ENCODE measurements at regions not wholly inside any gene's neighbourhood (a gene's known extent, or its start where the extent isn't known, plus 50 kb on each side); places are given as distances from the start of the nearest gene placed in this dataset.
A peak's percentile ranks its signal among the peaks of the same experiment; 100 is the strongest.

DNA sequence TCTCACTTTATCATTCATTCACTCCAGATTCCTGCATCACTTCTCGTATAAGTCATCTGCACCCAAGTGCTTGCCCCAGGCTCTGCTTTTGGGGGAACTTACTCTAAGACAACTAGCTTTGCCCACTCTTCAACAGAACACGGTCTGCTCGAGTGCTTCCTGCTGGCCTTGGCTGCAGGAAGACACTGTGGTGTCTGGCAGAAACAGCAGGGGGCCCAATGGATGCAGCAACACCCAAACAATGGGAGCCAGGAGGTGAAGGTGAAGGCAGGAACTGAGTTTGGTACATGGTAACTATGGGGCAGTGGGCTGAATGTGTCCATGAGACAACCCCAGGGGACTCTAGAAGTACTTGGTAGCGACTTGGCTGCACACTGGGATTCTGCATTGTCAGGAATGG is 344.0 kb downstream of the REEP3 start (continued):
- TF ChIP-seq ZNF792 (tag by site-specific recombination; IDR thresholded peaks at IDR 0.05) = no peak
- TF ChIP-seq GLI4 (tag by site-specific recombination; IDR thresholded peaks at IDR 0.05) = no peak
- no peak for TF ChIP-seq ZNF837 (tag by site-specific recombination; IDR thresholded peaks at IDR 0.05)
- TF ChIP-seq, protein P1, sequence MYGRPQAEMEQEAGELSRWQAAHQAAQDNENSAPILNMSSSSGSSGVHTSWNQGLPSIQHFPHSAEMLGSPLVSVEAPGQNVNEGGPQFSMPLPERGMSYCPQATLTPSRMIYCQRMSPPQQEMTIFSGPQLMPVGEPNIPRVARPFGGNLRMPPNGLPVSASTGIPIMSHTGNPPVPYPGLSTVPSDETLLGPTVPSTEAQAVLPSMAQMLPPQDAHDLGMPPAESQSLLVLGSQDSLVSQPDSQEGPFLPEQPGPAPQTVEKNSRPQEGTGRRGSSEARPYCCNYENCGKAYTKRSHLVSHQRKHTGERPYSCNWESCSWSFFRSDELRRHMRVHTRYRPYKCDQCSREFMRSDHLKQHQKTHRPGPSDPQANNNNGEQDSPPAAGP (tag by site-specific recombination; IDR thresholded peaks at IDR 0.05) = no peak

DNA sequence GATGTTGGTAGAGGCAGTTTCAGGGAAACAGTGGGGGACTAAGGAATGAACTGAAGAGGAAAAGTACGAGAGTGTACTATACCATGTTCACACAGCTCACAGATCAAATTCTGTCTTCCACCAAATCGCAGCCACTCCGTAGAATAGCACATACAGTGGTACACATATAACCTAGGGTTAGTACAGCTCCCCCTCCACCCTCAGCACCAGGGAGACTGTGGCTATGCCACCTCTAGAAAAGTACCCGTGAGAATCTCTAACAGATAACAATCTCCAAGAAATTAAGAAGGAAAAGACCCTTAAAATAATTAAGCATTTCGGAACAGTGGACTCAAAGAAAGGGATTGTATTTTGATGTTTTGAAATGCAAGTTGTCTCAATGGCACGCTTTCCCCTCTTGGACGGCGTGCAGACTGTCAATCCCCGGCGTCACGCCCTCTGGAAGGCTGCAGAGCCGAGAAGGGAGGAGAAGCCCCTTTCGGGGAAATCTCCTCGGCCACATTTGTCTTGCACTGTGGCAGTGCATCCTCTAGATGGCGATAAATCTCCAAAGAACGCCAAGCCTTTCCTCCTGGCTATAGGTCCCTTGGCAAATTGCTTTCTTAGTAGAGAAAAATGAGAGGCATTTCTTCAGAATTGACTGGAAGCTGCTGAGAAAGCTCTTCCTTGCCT is 345.0 kb downstream of the REEP3 start:
- Histone ChIP-seq H3K36me3 (ENCODE audit: control insufficient read depth in 2 of 2, insufficient read depth in 1 of 2, low read length in 2 of 2) (no peaks in the 10 kb centered on the region), H3K27ac (ENCODE audit: extremely low read depth, low read depth, low read length) (no peak overlapping the region), H3K4me3 (ENCODE audit: low read depth, low read length) (peak overlapping the region; percentile 3; the same call in 1 of the 2 replicates), H3K4me1 (ENCODE audit: control insufficient read depth, insufficient read depth, low read length) (no peaks in the 10 kb centered on the region), H3K9me3 (ENCODE audit: control insufficient read depth, insufficient read depth, low read depth, low read length) (no peaks in the 10 kb centered on the region)
- CTCF ChIA-PET = interaction anchor here (0.6 to 4.6 kb wide), 54 partner anchors 9 to 1290 kb away, joined by 3 to 39 read pairs (median 5); no protein-coding TSS in a partner anchor
- POLR2A ChIA-PET = interaction anchor here (0.7 to 1.3 kb wide), 2 partner anchors 66 to 111 kb away, joined by 4 read pairs; no protein-coding TSS in a partner anchor
- no peak for TF ChIP-seq KLF16 (tag by site-specific recombination; IDR thresholded peaks at IDR 0.05)
- TF ChIP-seq ZNF423 (tag by site-specific recombination; IDR thresholded peaks at IDR 0.05) = no peak
- TF ChIP-seq, protein P2, sequence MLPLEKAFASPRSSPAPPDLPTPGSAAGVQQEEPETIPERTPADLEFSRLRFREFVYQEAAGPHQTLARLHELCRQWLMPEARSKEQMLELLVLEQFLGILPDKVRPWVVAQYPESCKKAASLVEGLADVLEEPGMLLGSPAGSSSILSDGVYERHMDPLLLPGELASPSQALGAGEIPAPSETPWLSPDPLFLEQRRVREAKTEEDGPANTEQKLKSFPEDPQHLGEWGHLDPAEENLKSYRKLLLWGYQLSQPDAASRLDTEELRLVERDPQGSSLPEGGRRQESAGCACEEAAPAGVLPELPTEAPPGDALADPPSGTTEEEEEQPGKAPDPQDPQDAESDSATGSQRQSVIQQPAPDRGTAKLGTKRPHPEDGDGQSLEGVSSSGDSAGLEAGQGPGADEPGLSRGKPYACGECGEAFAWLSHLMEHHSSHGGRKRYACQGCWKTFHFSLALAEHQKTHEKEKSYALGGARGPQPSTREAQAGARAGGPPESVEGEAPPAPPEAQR (tag by site-specific recombination; IDR thresholded peaks at IDR 0.05) = no peak
- TF ChIP-seq ZXDB (tag by site-specific recombination; IDR thresholded peaks at IDR 0.05) = no peak
- no peak for TF ChIP-seq ZBTB21 (tag by site-specific recombination; IDR thresholded peaks at IDR 0.05)
- TF ChIP-seq ZSCAN30 (tag by site-specific recombination; IDR thresholded peaks at IDR 0.05) = no peak
- TF ChIP-seq ZNF776 (tag by site-specific recombination; IDR thresholded peaks at IDR 0.05; ENCODE audit: borderline replicate concordance) = no peak
- TF ChIP-seq ZNF701 (tag by site-specific recombination; IDR thresholded peaks at IDR 0.05) = no peak
- TF ChIP-seq ZNF544 (tag by site-specific recombination; IDR thresholded peaks at IDR 0.05) = no peak
- no peak for TF ChIP-seq PRDM1 (tag by site-specific recombination; IDR thresholded peaks at IDR 0.05)
- TF ChIP-seq, protein P1 (tag by site-specific recombination; IDR thresholded peaks at IDR 0.05) = 0 out of 2 replicates have a peak, but pooled peaks have one; percentile 21
- no peak for TF ChIP-seq ZNF610 (tag by site-specific recombination; IDR thresholded peaks at IDR 0.05; ENCODE audit: borderline replicate concordance)
- TF ChIP-seq ZNF596 (tag by site-specific recombination; IDR thresholded peaks at IDR 0.05) = no peak
- TF ChIP-seq, protein P3, sequence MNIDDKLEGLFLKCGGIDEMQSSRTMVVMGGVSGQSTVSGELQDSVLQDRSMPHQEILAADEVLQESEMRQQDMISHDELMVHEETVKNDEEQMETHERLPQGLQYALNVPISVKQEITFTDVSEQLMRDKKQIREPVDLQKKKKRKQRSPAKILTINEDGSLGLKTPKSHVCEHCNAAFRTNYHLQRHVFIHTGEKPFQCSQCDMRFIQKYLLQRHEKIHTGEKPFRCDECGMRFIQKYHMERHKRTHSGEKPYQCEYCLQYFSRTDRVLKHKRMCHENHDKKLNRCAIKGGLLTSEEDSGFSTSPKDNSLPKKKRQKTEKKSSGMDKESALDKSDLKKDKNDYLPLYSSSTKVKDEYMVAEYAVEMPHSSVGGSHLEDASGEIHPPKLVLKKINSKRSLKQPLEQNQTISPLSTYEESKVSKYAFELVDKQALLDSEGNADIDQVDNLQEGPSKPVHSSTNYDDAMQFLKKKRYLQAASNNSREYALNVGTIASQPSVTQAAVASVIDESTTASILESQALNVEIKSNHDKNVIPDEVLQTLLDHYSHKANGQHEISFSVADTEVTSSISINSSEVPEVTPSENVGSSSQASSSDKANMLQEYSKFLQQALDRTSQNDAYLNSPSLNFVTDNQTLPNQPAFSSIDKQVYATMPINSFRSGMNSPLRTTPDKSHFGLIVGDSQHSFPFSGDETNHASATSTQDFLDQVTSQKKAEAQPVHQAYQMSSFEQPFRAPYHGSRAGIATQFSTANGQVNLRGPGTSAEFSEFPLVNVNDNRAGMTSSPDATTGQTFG (tag by site-specific recombination; IDR thresholded peaks at IDR 0.05; ENCODE audit: borderline replicate concordance) = no peak
- TF ChIP-seq SCRT1 (tag by site-specific recombination; IDR thresholded peaks at IDR 0.05; ENCODE audit: borderline replicate concordance) = no peak
- TF ChIP-seq ZBTB17 (tag by site-specific recombination; IDR thresholded peaks at IDR 0.05) = peak; percentile 34; the same call in 1 of the 2 replicates
- TF ChIP-seq ZNF311 (tag by site-specific recombination; IDR thresholded peaks at IDR 0.05; ENCODE audit: borderline replicate concordance) = no peak
- no peak for TF ChIP-seq ZNF248 (tag by site-specific recombination; IDR thresholded peaks at IDR 0.05)
- TF ChIP-seq ZNF184 (tag by site-specific recombination; IDR thresholded peaks at IDR 0.05) = no peak
- no peak for TF ChIP-seq YY2 (tag by site-specific recombination; IDR thresholded peaks at IDR 0.05)
- TF ChIP-seq ZNF114 (tag by site-specific recombination; IDR thresholded peaks at IDR 0.05) = no peak
- peak; percentile 41; the same call in 1 of the 2 replicates for TF ChIP-seq ZNF341 (tag by site-specific recombination; IDR thresholded peaks at IDR 0.05; ENCODE audit: low read depth)
- no peak for TF ChIP-seq ZNF391 (tag by site-specific recombination; IDR thresholded peaks at IDR 0.05; ENCODE audit: borderline replicate concordance, low read depth)
- no peak for TF ChIP-seq MYNN (tag by site-specific recombination; IDR thresholded peaks at IDR 0.05; ENCODE audit: borderline replicate concordance)
- TF ChIP-seq GFI1B (tag by site-specific recombination; IDR thresholded peaks at IDR 0.05) = no peak
- TF ChIP-seq ZNF24 (tag by site-specific recombination; IDR thresholded peaks at IDR 0.05) = no peak
- TF ChIP-seq, protein P4, sequence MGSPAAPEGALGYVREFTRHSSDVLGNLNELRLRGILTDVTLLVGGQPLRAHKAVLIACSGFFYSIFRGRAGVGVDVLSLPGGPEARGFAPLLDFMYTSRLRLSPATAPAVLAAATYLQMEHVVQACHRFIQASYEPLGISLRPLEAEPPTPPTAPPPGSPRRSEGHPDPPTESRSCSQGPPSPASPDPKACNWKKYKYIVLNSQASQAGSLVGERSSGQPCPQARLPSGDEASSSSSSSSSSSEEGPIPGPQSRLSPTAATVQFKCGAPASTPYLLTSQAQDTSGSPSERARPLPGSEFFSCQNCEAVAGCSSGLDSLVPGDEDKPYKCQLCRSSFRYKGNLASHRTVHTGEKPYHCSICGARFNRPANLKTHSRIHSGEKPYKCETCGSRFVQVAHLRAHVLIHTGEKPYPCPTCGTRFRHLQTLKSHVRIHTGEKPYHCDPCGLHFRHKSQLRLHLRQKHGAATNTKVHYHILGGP (tag by site-specific recombination; IDR thresholded peaks at IDR 0.05) = no peak
- no peak for TF ChIP-seq ZNF621 (tag by site-specific recombination; IDR thresholded peaks at IDR 0.05)
